Activated CD4-positive, alpha-beta T cell treated with anti-CD3 and anti-CD28 coated beads, Interleukin-2, Interleukin-4, amounts not matched to agents 100 ng/mL and 50 ng/mL, durations not matched to agents 16 hours and 8 hours (primary cell): ENCODE measurements at regions not wholly inside any gene's neighbourhood (a gene's known extent, or its start where the extent isn't known, plus 50 kb on each side); places are given as distances from the start of the nearest gene placed in this dataset.

ENCODE experiments used
- DNase-seq: peaks from one replicate; pipeline ENCODE4 v3.0.0-alpha.2; 2020; ENCODE audit warnings: low spot score

- no peak for DNase-seq
Observed at GRCh38 chr9:87278971-87279733, 218.5 kb upstream of the DAPK1 start.

- no peak for DNase-seq
Observed at GRCh38 chr9:87280421-87280820, 217.2 kb upstream of the DAPK1 start.

- no peak for DNase-seq
Observed at GRCh38 chr9:87282538-87282937, 215.1 kb upstream of the DAPK1 start.

GRCh38 chr9:87283585-87283984 is 214.1 kb upstream of the DAPK1 start:
- DNase-seq, result no peak

GRCh38 chr9:87285183-87285850 is 212.3 kb upstream of the DAPK1 start:
- no peak for DNase-seq

- DNase-seq, result no peak
Observed at GRCh38 chr9:87286506-87286905, 211.2 kb upstream of the DAPK1 start.

DNA sequence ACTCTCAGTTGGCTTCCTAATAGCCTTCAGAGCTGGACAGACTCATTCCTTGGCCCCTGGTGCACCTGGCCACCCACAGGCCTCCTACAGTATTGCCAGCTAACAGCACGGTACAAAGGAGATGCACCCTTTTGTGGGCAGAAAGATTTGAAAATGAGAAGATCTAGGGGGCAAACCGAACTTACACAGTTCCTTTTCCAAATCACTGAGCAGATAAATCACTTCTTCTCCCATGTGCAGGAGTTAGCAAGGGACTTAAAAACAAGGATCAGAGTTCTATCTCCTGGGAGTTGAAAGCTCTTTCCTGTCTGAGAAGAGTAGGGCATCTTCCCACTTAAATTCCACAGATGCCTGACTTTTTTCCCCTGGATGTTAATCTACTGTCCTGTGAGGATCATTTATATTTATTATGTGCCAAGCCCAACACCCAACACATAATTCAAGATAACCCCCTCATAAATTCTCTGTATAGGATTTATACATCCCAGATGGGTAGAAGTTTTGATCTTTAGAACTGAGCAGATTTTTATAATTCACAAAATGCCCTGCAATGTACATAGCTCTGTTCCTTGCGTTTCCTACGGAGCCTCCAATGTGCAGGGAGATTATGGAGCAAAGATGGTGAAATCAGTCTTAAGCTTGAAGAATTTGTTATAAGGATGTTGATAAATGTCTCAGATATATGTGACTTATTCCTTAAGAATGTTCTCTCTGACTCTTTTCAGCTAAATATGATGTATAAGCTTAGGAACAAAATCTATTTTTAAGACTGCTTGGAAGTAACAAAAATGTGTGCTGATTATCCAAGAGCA is 207.2 kb upstream of the DAPK1 start:
- DNase-seq, result no peak

DNA sequence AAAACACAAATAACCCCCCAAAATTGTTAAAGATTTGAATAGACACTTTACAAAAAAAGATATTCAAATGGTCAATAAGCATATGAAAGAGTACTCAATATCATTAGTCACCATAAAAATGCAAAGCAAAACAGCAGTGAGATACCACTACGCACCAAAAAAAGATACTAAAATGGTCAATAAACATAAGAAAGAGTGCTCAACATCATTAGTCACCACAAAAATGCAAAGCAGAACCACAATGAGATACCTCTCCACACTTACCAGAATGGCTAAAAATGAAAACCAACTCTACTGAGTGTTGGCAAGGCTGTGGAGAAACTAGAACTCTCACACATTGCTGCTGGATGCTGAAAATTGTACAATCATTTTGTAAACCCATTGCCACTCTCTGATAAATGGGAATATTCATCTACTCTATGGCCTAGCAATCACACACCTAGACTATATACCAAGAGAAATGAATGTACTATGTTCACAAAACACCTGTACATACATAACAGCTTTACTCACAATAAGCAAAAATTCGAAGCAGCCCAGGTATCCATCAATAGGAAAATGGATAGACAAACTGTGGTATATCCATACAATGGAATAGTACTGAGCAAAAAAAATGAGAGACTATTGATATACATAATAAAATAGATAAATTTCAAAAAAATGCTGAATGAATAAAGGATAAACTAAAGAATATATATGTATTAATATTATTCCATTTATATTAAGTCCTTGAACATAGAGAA is 205.0 kb upstream of the DAPK1 start:
- no peak for DNase-seq

DNA sequence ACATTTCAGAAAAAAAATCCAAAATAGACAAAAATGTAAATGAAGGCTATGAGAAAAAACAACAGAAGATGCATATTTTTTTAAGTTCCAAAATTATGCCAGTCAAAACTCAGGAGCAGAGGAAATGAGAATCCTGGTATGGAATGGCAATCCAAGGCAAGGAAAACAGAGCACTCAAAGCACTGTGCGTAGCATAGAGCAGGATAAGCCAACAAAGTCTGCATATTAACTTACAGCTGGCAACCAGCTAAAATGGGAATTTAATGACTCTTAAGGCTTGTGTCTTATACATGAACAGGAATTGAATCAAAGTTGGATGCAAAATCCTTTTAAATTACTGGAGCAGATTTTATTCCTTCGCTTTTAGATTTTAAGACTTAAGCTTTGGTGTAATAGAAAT is 203.5 kb upstream of the DAPK1 start:
- no peak for DNase-seq

GRCh38 chr9:87300915-87301314 is 196.8 kb upstream of the DAPK1 start:
- no peak for DNase-seq

DNA sequence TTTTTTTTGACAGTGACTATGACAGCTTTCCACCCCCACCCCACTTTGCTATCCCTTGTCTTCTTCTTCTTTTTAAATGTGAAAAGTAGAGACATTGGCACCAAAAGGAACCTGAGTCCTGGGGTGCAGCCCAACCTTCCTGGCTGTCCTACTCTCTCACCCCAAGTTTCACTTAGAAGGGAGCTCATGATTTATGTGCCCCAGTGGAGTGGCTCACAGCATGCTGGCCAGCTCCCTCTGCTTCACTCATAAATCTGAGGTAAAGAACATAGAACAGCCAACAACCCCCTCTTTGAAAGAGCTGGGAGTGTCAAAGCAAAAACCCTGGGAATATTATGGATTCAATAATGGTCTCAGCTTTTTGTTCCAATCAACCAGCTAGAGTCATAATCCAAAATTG is 196.3 kb upstream of the DAPK1 start:
- DNase-seq, result no peak

- DNase-seq, result no peak
Observed at GRCh38 chr9:87305151-87305550, 192.5 kb upstream of the DAPK1 start.

GRCh38 chr9:87306006-87306405 is 191.7 kb upstream of the DAPK1 start:
- no peak for DNase-seq

GRCh38 chr9:87307848-87308247 is 189.8 kb upstream of the DAPK1 start:
- DNase-seq, result no peak

DNA sequence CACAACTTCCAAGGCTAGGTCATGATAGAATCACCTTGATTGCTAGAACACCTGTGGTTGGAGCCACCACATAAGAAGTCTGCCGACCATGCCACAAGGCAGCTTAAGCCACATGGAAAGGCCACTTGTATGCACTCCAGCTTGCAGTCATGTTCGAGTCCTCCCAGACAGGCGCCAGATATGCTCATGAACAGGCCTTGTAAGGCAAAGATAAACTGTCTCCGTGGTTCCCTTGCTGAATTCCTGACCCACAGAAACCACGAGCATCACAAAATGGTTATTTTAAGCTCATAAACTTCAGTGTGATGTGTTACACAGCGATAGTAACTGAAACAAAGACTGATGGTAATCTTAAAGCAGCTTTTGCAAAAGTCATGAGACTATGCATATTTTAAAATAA is 188.4 kb upstream of the DAPK1 start:
- no peak for DNase-seq

- no peak for DNase-seq
Observed at GRCh38 chr9:87310827-87311523, 186.7 kb upstream of the DAPK1 start.

- no peak for DNase-seq
Observed at GRCh38 chr9:87319656-87320055, 178.0 kb upstream of the DAPK1 start.

DNA sequence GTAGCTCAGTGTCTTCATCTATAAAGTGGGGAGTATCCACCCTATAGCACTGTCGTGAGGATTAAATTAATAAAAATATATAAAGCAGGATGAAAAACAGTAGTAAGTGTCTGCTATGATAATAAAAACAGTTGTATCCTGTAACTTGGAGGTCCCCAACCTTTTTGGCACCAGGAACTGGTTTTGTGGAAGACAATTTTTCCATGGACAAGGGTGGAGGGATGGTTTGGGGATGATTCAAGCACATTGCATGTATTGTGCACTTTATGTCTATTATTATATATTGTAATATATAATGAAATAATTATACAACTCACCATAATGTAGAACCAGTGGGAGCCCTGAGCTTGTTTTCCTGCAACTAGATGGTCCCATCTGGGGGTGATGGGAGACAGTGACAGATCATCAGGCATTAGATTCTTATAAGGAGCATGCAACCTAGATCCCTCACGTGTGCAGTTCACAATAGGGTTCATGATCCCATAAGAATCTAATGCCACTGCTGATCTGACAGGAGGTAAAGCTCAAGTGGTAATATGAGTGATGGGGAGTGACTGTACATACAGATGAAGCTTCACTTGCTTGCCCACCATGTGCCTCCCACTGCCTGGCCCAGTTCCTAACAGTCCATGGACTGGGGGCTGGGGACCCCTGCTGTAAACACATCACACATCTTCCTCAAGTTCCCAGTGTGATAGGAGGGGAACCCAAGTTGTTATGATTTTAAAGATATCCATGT is 177.4 kb upstream of the DAPK1 start:
- no peak for DNase-seq

- DNase-seq, result no peak
Observed at GRCh38 chr9:87322840-87323635, 174.6 kb upstream of the DAPK1 start.

GRCh38 chr9:87323928-87324327 is 173.7 kb upstream of the DAPK1 start:
- no peak for DNase-seq
